Fibroblast of mammary gland (primary cell): ENCODE measurements at regions not wholly inside any gene's neighbourhood (a gene's known extent, or its start where the extent isn't known, plus 50 kb on each side); places are given as distances from the start of the nearest gene placed in this dataset.
"Not testable (repeated sequence)": the region's sequence is repeated elsewhere in the genome, so short reads cannot be mapped to it uniquely, and the experiment has no call there.

Experiments
- DNase-seq: peaks from one replicate; pipeline ENCODE4 v3.0.0-alpha.2; 2010; ENCODE audit warnings: low read depth
- H3K4me3 ChIP-seq: 2 replicates; pipeline ENCODE4 v1.5.1; 2011; ENCODE audit warnings: low read depth, mild to moderate bottlenecking, low read length, moderate library complexity; ENCODE audit not compliant: control insufficient read depth
- CTCF ChIP-seq: conservative IDR thresholded peaks from 2 replicates; pipeline ENCODE4 v1.5.1; 2011; ENCODE audit warnings: low read depth, low read length, inconsistent platforms; ENCODE audit not compliant: control insufficient read depth, insufficient read depth

GRCh38 chr7:67301667-67302066 lies 305.0 kb downstream of the TYW1 start:
- no peak for TF ChIP-seq CTCF
- DNase-seq, result peak; percentile 5
- H3K4me3 ChIP-seq, result peak overlapping the region; percentile 79

- peak overlapping the region; percentile 79 for H3K4me3 ChIP-seq
- DNase-seq, result peak; percentile 99
- TF ChIP-seq CTCF, result no peak
Observed at GRCh38 chr7:67302113-67303039, 305.7 kb downstream of the TYW1 start.

GRCh38 chr7:67304846-67305245 lies 308.2 kb downstream of the TYW1 start:
- DNase-seq, H3K4me3 ChIP-seq: not testable (repeated sequence)

- H3K4me3 ChIP-seq, result no peak overlapping the region
- TF ChIP-seq CTCF, result no peak
- no peak for DNase-seq
Observed at GRCh38 chr7:67306331-67306730, 309.7 kb downstream of the TYW1 start.

GRCh38 chr7:67309764-67310549 lies 313.3 kb downstream of the TYW1 start:
- peak; percentile 8 for DNase-seq
- H3K4me3 ChIP-seq, result no peak overlapping the region
- no peak for TF ChIP-seq CTCF

GRCh38 chr7:67311901-67312300 lies 315.3 kb downstream of the TYW1 start:
- peak; percentile 54 for DNase-seq
- H3K4me3 ChIP-seq, result no peak overlapping the region
- no peak for TF ChIP-seq CTCF

GRCh38 chr7:67313213-67313612 lies 316.6 kb downstream of the TYW1 start:
- TF ChIP-seq CTCF, result no peak
- DNase-seq, result no peak
- H3K4me3 ChIP-seq, result no peak overlapping the region

- not testable (repeated sequence) for H3K4me3 ChIP-seq, DNase-seq
Observed at GRCh38 chr7:67316902-67317301, 320.3 kb downstream of the TYW1 start.

- not testable (repeated sequence) for DNase-seq, H3K4me3 ChIP-seq
Observed at GRCh38 chr7:67328257-67328656, 331.6 kb downstream of the TYW1 start.

GRCh38 chr7:67335165-67335564 lies 338.5 kb downstream of the TYW1 start:
- DNase-seq, H3K4me3 ChIP-seq: not testable (repeated sequence)
